ENCODE measurements at regions not wholly inside any gene's neighbourhood (a gene's known extent, or its start where the extent isn't known, plus 50 kb on each side); places are given as distances from the start of the nearest gene placed in this dataset.

DNA sequence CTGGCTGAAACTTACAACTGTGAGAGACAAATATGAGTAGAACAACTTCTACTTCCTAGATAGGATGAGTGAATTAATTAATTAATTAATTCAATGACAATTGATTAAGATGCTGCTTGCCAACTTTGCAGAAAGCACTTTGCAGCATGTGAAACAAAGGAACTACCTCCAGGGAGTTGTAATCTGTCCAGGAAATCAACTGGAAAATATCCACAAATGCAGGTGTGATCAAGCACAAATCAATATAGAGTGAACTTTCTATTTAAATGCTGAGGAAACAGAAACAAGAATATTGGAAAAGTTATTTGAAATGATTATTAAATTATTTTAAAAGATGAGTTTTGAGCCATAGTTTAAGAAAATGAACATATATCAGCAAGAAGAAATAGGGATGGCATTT lies 163.9 kb upstream of the ARID2 start:
- TF ChIP-seq, protein P1, sequence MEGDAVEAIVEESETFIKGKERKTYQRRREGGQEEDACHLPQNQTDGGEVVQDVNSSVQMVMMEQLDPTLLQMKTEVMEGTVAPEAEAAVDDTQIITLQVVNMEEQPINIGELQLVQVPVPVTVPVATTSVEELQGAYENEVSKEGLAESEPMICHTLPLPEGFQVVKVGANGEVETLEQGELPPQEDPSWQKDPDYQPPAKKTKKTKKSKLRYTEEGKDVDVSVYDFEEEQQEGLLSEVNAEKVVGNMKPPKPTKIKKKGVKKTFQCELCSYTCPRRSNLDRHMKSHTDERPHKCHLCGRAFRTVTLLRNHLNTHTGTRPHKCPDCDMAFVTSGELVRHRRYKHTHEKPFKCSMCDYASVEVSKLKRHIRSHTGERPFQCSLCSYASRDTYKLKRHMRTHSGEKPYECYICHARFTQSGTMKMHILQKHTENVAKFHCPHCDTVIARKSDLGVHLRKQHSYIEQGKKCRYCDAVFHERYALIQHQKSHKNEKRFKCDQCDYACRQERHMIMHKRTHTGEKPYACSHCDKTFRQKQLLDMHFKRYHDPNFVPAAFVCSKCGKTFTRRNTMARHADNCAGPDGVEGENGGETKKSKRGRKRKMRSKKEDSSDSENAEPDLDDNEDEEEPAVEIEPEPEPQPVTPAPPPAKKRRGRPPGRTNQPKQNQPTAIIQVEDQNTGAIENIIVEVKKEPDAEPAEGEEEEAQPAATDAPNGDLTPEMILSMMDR (IDR thresholded peaks at IDR 0.05; ENCODE audit: unreplicated experiment), result no peak
- ChIA-PET POLR2A (no interaction called here), CTCF (no interaction called here)
- DNase-seq (ENCODE audit: unreplicated experiment), result no peak
- no peak overlapping the region for H3K4me3 Mint-ChIP-seq (ENCODE audit: unreplicated experiment)
- intact Hi-C loops (cut with micrococcal nuclease), result no loop called here
- BruUV-seq (replicated peaks), result no TSS peak
- H3K27me3 Mint-ChIP-seq (ENCODE audit: insufficient read depth, unreplicated experiment), result no peaks in the 10 kb centered on the region
- H3K36me3 Mint-ChIP-seq (ENCODE audit: insufficient read depth, unreplicated experiment), result no peaks in the 10 kb centered on the region
- H3K9me3 Mint-ChIP-seq (ENCODE audit: unreplicated experiment), result no peaks in the 10 kb centered on the region
- no peaks in the 10 kb centered on the region for H3K4me1 Mint-ChIP-seq (ENCODE audit: insufficient read depth, unreplicated experiment)
- H3K27ac Mint-ChIP-seq (ENCODE audit: low read depth, unreplicated experiment), result no peak overlapping the region

DNA sequence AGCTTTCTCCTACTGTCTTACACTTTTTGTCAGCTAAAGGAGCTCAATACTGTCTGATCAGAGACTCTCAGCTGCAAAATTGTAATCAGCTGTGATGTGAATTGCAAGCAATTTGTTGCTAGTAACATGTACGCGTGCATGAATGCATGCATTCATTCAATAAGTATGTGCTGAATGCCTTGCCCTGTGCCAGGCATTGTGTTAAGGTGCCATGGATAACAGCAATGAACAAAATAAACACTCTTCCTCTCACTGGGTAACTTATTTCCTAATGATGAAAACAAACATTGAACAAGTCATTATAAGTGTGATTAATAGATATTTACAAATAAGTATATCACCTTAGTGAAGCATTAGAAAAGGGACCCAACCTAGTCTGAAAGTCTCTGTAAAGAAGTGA lies 163.2 kb upstream of the ARID2 start:
- H3K4me1 Mint-ChIP-seq (ENCODE audit: insufficient read depth, unreplicated experiment), result no peaks in the 10 kb centered on the region
- no peaks in the 10 kb centered on the region for H3K9me3 Mint-ChIP-seq (ENCODE audit: unreplicated experiment)
- DNase-seq (ENCODE audit: unreplicated experiment), result no peak
- TF ChIP-seq, protein P1 (IDR thresholded peaks at IDR 0.05; ENCODE audit: unreplicated experiment), result no peak
- no peak overlapping the region for H3K27ac Mint-ChIP-seq (ENCODE audit: low read depth, unreplicated experiment)
- POLR2A ChIA-PET, result no interaction called here
- no peaks in the 10 kb centered on the region for H3K36me3 Mint-ChIP-seq (ENCODE audit: insufficient read depth, unreplicated experiment)
- no TSS peak for BruUV-seq (replicated peaks)
- CTCF ChIA-PET, result no interaction called here
- H3K27me3 Mint-ChIP-seq (ENCODE audit: insufficient read depth, unreplicated experiment), result no peaks in the 10 kb centered on the region
- H3K4me3 Mint-ChIP-seq (ENCODE audit: unreplicated experiment), result no peak overlapping the region
- intact Hi-C loops (cut with micrococcal nuclease), result no loop called here

DNA sequence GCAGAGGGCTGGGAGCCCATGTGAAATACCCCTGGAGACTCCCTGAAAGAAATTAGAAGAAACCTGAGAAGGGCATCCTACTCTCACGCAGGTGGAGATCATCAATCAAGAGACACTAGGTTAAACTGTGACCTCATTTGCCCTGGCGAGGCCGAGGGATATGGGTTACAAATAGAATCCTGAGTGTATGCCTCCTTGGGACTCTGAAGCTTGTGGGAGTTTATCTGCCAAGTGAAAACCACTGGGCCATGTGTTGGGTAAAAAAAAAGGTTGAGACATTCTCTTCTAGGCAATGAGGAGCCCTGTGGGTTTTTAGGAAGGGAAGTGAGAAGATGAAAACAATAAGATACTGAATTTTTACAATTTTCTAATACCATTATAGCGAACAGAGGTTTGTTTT lies 160.7 kb upstream of the ARID2 start:
- no TSS peak for BruUV-seq (replicated peaks)
- no peak overlapping the region for H3K4me3 Mint-ChIP-seq (ENCODE audit: unreplicated experiment)
- no peak overlapping the region for H3K27ac Mint-ChIP-seq (ENCODE audit: low read depth, unreplicated experiment)
- CTCF ChIA-PET, result no interaction called here
- no peaks in the 10 kb centered on the region for H3K27me3 Mint-ChIP-seq (ENCODE audit: insufficient read depth, unreplicated experiment)
- H3K4me1 Mint-ChIP-seq (ENCODE audit: insufficient read depth, unreplicated experiment), result no peaks in the 10 kb centered on the region
- H3K9me3 Mint-ChIP-seq (ENCODE audit: unreplicated experiment), result no peaks in the 10 kb centered on the region
- POLR2A ChIA-PET, result no interaction called here
- intact Hi-C loops (cut with micrococcal nuclease), result no loop called here
- TF ChIP-seq, protein P1 (IDR thresholded peaks at IDR 0.05; ENCODE audit: unreplicated experiment), result no peak
- DNase-seq (ENCODE audit: unreplicated experiment), result no peak
- no peaks in the 10 kb centered on the region for H3K36me3 Mint-ChIP-seq (ENCODE audit: insufficient read depth, unreplicated experiment)

DNA sequence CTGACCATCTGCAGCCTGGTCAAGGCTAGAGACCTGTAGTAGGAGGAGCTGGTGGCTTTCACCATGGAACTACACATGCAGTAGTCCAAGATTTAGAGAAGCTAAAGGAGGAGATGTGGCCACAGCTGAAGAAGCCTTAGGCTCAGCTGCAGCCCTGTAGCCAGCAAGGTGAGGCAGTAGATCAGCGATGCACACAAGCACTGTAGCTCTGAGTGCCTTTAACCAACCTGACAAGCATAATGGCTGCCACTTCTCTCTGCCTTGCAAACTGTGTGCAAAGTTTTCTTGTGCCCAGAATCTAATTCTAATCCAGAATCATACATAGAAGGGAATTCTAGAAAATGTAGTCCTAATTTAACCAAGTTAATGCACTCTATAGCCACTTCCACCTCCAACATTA lies 159.0 kb upstream of the ARID2 start:
- BruUV-seq (replicated peaks), result no TSS peak
- TF ChIP-seq, protein P1 (IDR thresholded peaks at IDR 0.05; ENCODE audit: unreplicated experiment), result no peak
- intact Hi-C loops (cut with micrococcal nuclease), result no loop called here
- H3K27ac Mint-ChIP-seq (ENCODE audit: low read depth, unreplicated experiment), result no peak overlapping the region
- H3K4me1 Mint-ChIP-seq (ENCODE audit: insufficient read depth, unreplicated experiment), result no peaks in the 10 kb centered on the region
- no peak for DNase-seq (ENCODE audit: unreplicated experiment)
- POLR2A ChIA-PET, result no interaction called here
- no peak overlapping the region for H3K4me3 Mint-ChIP-seq (ENCODE audit: unreplicated experiment)
- CTCF ChIA-PET, result no interaction called here
- H3K27me3 Mint-ChIP-seq (ENCODE audit: insufficient read depth, unreplicated experiment), result no peaks in the 10 kb centered on the region
- no peaks in the 10 kb centered on the region for H3K9me3 Mint-ChIP-seq (ENCODE audit: unreplicated experiment)
- no peaks in the 10 kb centered on the region for H3K36me3 Mint-ChIP-seq (ENCODE audit: insufficient read depth, unreplicated experiment)

All from MCF 10A (cell line).